T-helper 2 cell (primary cell): ENCODE measurements at regions not wholly inside any gene's neighbourhood (a gene's known extent, or its start where the extent isn't known, plus 50 kb on each side); places are given as distances from the start of the nearest gene placed in this dataset.
A peak's percentile ranks its signal among the peaks of the same experiment; 100 is the strongest.

Experiments used
- DNase-seq, 5 experiments: peaks; one replicate each; pipeline versions ENCODE4 v3.0.0 to v3.0.0-alpha.2; 2012 to 2022

DNA sequence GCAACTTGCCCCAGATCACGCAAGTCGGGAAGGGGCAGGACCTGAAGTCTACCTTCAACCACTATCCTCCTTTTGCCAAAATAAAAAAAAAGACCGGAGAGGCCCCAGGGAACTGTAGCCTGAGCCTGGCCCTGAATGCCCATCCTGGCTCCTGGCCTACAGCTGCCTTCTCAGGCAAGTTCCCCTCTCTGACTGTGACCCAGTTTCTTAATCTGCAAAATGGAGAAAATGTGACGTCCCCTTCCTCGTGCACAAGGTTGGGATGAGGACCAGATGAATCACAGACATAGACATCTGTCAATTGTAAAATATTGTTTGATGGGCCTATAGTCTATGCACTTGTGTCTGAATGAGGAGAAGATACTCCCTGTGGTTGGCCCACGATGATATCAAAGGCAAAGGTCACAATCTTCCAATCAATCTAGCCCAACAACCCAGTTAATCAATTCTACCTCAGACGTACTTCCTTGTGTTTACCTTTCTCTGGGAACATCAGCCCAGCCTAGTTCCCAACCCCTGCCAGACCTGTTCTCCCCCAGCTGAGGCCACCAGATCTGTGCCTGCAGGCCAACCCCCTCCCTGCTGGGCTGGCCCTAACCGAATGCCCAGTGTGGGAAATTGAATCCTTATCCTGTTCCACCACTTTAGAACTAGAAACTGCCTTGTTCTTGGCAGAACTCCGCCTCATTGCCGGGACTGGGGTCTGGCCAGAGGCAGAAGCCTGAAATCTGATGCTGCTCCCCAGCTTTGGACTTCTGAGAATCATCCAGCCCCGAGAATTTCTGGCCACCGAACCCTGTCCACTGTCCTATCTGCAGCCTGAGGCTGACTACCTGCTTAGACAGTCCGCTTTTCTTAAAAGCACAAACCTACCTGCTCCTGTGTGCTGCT lies 101.8 kb upstream of the LIPC start:
- no peak for DNase-seq

DNA sequence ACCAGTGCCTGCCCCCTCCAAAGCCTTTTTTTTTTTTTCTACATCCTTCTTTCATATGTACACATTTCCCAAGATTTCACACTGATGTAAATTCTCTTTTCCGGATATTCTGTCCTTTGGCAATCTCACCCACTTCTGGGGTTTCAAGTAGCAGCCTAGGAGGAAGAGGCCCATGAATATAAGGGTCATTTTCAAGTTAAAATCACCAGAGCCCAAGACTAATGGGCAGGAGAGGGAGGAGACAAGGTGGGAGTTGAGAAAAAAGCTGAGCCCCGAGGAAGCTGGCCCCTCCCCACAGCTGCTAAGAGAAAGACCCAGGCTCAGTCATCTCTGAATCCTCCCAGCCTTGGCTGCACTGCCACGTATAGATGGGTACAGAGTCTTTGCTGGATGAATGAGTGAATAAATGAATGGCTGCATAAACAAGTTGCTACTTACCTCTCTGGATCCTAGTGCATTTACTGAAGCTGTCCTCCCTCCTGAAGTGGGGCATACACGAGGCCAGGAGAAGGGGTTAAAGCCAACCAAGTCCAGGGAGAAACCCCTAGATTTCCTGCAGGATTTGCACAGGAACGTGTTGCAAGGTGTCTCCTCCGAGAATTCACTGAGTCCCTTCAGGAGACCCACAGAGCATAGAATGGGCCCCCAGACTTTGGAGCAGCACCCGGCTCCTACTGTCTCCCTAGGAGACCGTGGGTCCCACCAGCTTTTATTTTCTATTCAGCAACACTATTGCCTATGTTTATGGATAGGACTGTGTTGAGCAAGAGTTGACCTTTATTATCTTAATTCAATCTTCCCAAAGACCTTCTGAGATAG lies 100.8 kb upstream of the LIPC start:
- DNase-seq: no peak

DNA sequence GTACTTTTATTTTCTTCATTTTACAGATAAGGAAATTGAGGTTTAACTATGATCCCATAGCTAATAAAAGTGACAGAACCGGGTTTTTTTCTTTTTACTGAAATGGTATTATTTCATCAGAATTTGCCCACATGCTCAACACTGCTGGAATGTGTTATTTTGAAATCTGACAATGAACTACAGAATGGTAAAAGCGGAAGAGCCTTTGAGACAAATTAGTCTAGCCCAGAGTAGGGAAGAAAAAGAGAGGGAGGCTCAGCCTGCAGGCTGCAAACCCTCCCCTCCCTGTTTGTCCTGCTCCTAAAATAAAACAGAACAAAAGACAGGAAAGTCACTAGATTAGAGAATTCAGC lies 100.3 kb upstream of the LIPC start:
- no peak for DNase-seq

DNA sequence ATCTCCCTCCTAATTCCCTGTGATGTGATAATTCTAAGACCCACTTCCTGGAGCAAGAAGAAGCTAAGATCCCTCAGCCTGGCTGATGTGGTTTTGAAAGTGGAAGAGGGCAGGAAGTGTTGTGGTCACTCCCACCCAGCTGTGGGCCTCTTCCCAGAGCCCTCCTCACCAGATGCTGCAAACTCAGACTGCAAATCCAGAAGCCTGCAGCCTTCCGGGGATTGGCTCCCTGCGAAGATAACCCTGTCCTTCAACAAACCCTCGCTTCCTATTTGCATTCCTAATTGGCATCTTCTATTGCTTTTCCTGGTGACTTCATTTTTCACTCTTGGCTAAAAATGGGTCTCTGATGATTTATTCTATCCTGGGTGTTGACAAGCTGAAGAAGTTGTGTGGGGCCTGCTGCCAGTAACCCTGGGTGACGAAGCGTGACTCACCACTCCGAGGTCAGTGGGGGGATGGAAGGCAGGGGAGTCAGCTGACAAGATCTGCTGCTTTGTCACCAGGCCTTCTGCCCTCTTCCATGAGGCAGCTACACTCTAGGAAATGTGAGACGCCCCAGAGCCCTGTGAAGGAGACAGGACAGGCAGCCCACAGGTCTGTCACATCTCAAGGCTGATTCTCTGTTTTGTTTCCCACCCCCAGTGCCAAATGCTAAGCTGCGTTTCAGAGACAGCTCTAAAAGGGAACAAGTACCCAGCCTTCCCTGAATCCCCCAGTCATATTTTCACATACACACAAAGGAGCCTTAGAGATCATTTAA lies 99.7 kb upstream of the LIPC start:
- peak in 3 of 5 experiments; percentile 62 to 76 (median 69) for DNase-seq

GRCh38 chr15:58332676-58333400 lies 99.0 kb upstream of the LIPC start:
- DNase-seq: peak in 1 of 5 experiments; percentile 9

DNA sequence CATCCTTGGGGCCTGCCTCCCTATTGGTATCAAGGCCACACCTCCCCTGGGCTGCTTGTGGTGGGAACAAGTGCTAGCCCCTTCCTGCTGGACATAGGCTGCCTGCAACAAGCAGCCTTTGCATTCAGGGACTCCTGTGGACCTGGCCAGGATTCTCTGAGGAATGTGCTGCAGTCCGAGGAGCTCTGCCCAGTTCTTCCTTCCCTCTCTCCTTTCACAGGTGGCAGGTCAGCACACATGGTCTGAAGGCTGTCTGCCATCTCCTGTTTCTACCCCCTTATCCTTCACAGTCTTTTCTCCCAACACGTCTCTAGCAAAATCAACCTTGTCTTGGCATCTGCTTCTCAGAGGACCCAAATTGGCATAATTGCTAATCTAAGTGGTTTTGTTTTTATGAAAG lies 97.0 kb upstream of the LIPC start:
- no peak for DNase-seq

- no peak for DNase-seq
Observed at GRCh38 chr15:58336161-58336560, 95.6 kb upstream of the LIPC start.

DNA sequence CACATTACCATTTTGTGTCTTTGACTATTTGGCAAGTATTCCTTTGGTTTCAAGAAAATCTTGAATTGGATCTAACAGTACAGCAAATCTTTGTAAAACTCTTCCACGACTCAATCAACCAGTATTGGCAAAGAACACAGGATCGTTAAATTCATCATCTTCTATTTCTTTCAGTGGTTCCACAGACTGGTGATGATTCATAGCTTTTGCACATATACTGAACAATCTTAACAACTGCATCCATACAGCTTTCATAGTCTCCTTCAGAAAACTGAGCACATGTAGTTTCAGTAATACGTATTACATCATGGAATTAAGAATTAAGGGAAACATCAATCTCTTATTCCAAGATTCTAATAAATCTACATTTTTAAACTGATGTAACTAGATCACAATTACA lies 91.6 kb upstream of the LIPC start:
- DNase-seq: no peak

- DNase-seq: no peak
Observed at GRCh38 chr15:58342508-58342907, 89.3 kb upstream of the LIPC start.

GRCh38 chr15:58344213-58345070 lies 87.3 kb upstream of the LIPC start:
- no peak for DNase-seq

DNA sequence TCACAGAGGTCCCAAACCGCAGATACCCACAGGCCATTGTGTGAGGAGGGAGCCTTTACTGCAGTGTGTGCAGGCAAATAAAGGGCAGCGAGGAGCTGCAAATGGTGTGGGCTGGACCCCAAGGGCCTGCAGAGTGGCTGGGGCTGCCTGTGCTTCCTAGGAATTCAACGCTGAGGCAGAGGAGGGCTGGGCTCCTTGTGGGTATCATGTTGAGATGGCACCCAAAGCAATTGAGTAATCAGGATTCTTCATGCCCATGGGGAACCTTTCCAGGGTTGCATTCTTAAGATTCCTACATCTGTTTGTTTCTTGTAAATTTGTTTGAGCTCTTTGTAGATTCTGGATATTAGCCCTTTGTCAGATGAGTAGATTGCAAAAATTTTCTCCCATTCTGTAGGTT lies 85.4 kb upstream of the LIPC start:
- no peak for DNase-seq

DNA sequence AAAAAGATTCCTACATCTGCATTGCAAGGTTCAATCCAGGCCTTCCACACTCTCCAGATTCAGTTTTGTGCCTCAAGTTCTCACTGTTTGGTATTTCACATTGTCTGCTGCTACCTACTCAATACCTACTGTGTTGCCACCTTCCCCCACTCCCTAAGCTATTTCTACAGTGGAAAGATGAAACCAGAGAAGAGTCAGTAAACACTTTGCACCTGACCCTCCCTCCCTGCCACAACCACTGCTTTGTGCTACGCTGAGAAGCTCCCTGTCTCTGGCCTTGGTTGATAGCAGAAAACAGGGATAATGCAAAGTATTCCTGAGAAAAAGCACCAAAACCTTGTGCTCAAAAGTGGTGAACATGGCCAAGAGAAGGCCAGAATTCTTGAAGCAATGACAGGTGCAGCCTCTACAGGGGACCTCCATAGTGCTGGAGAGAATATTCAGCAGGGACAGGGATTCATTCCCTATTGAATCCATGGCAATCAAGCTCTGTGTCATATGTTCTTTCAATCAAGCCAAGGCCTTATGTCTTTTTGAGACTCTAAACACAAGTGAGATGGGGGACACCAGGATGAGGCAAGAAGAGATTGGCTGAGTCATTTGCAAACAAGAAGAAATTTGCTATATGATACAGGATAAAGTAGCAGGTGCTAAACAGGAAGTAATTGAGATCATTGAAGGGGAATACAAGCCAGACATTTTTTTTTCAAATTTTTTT lies 83.5 kb upstream of the LIPC start:
- DNase-seq: peak in 1 of 5 experiments; percentile 31

DNA sequence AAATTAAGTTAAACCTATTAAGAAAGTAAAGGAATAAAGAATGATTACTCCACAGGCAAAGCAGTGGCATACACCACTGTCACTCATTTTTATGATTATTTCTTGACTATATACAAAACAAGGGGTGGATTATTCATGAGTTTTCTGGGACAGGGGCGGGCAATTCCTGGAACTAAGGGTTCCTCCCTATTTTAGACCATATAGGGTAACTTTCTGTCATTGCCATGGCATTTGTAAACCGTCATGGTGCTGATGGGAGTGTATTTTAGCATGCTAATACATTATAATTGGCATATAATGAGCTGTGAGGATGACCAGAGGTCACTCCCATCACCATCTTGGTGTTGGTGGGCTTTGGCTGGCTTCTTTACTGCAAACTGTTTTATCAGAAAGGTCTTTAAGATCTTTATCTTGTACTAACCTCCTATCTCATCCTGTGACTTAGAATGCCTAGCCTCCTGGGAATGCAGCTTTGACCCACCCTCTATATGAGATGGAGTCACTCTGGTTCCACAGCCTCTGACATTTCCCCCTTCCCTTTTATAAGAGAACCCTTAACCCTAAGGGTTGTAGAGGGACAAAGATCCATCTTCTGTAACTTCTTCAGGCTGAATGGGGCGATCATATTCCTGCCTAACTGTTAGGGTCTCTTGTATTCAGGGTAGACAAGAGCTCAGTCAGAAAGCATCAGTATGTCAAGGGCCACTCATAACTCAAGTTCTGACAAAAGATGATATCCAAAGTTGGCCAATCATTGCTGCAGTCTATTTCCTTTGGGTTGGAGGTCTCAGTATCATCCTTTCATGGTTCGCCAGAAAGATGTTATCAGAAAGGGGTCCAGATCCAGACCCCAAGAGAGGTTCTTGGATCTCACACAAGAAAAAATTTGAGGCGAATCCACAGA lies 79.5 kb upstream of the LIPC start:
- no peak for DNase-seq

DNA sequence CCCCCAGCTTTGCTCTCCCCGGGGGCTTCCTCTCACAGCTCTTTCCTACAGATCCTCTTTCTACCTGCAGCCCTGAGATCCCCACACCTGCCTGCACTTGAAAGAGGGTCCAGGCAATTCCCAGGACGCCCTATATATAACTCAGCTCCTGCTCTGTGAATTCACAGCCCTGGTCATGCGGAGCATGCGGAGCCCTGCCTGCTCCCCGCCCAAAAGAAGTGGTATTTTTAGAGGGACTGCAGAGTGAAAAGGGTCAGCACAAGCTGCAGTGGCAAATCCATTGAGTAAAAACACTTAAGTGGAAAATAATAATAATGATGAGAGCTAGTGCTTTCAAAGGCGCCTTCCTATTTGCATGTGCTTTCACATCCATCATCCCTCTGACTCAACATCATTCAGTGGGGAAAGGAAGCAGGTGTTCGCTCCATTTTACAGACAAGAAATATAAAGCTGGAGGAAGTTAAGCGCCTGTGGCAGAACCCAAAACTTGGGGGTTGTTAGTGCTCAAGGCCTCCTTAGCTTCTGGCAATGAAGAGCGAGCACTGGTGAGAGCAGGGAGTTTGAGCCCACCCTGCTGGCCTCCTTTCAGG lies 76.3 kb upstream of the LIPC start:
- DNase-seq: no peak

GRCh38 chr15:58355973-58356372 lies 75.8 kb upstream of the LIPC start:
- DNase-seq: no peak

DNA sequence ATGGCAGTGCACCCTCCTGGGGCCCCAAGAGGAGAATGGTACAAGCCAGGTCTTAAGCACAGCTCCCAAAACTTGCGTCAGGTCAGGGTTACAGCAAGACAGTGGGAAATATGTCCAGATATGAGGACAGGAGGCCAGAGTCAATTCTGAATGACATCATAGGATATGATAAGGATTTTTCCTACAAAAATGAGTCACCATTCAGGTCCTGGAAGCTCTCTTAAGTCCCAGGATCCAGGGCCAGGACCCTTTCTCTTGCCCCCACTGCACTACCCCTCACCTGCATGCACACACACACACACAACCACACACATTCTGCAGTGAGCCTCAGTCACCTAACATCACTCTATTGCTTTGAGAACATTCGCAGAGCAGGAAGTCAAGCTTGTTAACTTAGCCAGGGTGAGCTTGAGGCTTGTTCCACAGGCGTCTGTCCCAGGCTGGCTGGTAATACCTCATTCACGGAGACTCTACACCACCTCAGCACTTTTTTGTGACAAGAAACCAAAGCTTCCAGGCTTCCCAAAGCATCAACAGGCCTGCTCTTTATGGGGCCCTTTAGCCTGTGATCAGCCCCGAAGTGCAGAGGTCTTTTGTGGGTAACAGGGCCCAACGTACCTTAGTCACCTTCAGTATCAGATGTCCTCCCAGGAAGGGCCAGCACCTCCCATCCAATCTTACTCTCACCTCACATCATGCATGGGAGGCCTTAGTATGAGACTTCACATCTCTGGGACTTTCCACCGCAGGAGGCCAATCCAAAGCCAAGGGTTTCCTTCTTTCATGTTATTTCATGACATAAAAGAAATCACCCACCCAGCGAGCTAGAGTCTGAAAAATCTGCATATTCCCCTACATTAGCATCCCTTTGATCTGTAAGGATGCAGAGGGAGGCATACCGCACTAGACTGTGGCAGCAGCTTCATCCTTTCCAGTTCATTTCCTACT lies 74.0 kb upstream of the LIPC start:
- DNase-seq: peak in 2 of 5 experiments; percentile 2 to 23

- DNase-seq: no peak
Observed at GRCh38 chr15:58360421-58361090, 71.2 kb upstream of the LIPC start.
